Stimulated activated CD4-positive, alpha-beta T cell treated with anti-CD3 and anti-CD28 coated beads, Interleukin-1b, Interleukin-23, amount 100 ng/mL, for 4 hours (primary cell): ENCODE measurements at regions not wholly inside any gene's neighbourhood (a gene's known extent, or its start where the extent isn't known, plus 50 kb on each side); places are given as distances from the start of the nearest gene placed in this dataset.
A peak's percentile ranks its signal among the peaks of the same experiment; 100 is the strongest.
"Not testable (repeated sequence)": the region's sequence is repeated elsewhere in the genome, so short reads cannot be mapped to it uniquely, and the experiment has no call there.

ENCODE experiments used
- DNase-seq, 2 donors: peaks; one replicate each; pipeline ENCODE4 v3.0.0-alpha.2; 2020; ENCODE audit warnings: low read depth in 2 of 2

DNA sequence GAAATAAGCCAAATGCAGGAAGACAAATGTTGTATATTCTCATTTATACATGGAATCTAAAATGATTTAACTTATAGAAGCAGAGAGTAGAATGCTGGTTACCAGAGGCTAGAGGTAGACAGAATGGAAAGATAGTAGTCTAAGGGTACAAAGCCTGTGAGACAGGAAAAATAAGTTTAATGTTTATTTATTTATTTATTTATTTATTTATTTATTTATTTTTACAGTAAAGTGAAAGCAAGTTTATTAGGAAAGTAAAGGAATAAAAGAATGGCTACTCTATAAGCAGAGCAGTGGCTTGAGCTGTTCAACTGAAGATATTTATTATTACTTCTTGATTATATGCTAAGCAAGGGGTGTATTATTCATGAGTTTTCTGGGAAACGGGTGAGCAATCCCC, 203.2 kb downstream of the LAS1L start:
- DNase-seq, result no peak

DNA sequence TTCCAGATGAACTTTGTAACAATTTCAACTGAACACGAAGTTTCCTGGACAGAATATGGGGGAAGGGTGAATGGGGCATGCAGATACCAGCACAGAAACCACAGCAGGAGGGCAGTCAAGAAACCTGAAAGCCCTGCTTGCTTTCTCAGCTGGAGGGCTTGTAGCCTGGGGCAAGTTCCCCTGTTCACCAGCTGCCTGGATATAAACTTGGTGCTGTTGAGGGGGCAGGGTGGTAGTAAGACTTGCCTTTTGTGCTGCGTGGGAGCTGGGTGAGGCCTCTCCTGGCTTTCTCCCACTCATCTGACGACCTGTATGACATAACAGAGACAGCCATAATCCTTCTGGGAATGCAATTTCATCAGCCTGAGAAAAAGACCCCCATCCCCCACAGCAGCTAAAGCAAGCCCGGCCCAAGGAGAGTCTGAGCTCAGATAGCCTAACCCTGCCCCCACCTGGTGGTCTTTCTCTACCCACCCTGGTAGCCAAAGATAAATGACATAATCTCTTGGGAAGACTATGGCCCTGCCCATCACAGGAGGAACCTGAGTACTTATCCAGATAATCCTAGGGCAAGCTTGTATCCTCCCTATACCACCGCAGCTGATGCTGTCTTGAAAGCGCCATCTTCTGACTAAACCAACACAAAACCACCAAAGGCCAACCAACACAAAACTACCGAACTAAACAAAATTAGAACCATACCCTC, 234.3 kb downstream of the LAS1L start:
- no peak for DNase-seq

DNA sequence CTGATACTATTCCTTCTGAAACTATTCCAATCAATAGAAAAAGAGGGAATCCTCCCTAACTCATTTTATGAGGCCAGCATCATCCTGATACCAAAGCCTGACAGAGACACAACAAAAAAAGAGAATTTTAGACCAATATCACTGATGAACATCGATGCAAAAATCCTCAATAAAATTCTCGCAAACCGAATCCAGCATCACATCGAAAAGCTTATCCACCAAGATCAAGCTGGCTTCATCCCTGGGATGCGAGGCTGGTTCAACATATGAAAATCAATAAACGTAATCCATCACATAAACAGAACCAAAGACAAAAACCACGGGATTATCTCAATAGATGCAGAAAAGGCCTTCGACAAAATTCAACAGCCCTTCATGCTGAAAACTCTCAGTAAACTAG, 251.7 kb downstream of the LAS1L start:
- not testable (repeated sequence) for DNase-seq

- DNase-seq, result no peak
Observed at GRCh38 chrX:65273152-65273551, 261.4 kb downstream of the LAS1L start.

DNA sequence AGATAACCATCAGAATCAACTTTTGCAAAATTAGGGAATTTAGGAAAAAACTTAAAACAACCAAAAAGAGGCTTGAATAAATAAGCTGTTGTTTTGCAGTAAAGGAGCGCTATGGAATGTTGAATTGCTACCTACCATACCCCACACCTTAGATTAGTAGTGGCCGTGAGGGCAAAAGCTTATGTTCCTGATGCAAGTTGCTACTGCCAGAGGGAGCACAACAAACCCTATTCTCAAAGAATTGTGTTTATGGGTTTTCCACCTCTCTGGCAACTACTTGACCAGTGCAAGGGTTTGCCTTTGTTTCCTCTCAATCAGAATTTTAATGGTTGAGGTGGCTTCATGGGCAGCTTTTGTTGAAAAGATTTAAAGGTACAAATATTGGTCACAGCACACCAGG, 268.1 kb downstream of the LAS1L start:
- no peak for DNase-seq

- DNase-seq, result no peak
Observed at GRCh38 chrX:65253817-65254216, 277.6 kb upstream of the ZC4H2 start.

DNA sequence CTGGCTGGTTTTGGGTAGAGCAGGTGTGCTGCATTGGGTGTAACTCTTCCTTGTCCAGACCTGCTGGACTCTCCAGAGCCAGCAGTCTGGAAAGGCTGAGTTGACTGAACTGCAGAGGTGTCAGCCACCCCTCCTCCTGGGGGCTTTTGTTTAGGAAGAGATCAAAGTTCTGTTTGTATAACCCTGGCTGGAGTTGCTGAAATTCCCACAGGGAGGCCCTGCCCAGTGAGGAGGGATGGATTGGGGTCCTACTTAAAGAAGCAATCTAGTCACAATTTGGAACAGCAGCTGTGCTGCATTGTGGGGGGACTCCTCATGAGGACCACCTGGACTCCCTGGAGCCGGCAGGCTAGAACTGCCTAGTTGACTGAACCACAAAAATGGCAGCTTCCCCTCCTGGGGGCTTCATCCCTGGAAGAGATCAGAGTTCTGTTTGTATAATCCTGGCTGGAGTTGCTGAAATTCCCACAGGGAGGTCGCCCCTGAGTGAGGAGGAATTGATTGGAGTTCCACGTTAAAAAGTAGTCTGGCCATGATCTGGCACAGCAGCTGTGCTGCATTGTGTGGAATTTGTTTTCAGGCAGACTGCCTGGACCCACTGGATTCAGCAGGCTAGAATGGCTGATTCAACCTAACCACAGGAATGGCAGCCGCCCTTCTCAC, 264.9 kb upstream of the ZC4H2 start:
- no peak for DNase-seq

- no peak for DNase-seq
Observed at GRCh38 chrX:65203545-65203944, 227.3 kb upstream of the ZC4H2 start.

DNA sequence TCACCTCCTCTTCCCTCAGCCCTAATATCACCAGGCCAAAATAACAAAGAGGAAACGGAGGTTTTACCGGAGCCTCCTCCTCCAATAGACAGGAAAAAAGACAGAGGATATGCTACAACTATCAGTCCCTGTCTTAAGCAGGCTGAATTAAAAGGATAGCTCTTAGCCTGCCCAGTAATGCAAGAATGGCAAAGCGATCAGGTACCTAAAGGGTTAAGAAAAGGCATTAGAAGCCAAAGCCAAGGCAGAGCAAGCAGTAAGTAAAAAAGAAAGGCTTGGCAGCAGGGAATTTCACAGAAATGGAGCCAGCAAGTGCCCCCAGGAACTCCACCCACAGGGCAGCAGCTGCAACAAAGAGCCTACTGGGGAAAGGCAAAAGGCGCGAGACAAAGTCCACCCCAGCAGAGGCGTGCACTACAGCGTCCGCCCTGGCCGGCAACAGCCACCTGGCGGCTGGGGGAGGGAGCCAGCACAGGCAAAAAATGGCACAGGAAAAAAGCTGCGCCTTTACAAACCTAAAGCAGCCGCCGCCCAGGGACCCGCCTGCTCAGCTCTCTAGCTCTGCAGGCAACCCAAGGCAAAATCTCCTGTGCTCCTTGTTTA, 220.6 kb upstream of the ZC4H2 start:
- DNase-seq, result no peak

- no peak for DNase-seq
Observed at GRCh38 chrX:65195621-65196020, 219.4 kb upstream of the ZC4H2 start.

DNA sequence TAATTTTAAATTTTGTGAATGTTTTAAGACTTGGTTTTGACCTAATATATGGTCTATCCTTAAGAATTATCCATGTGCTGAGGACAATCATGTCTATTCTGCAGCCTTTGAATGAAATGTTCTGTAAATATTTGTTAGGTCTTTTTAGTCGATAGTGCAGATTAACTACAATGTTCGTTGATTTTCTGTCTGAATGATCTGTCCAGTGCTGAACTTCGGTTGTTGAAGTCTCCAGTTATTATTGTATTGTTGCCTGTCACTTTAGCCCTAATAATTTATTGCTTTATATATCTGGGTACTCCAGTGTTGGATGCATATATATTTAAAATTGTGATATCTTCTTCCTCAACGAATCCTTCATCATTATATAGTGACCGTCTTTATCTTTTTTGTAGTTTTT, 218.3 kb upstream of the ZC4H2 start:
- no peak for DNase-seq

GRCh38 chrX:65163325-65163724, 187.1 kb upstream of the ZC4H2 start:
- not testable (repeated sequence) for DNase-seq

- DNase-seq, result no peak
Observed at GRCh38 chrX:65148232-65148631, 172.0 kb upstream of the ZC4H2 start.

- no peak for DNase-seq
Observed at GRCh38 chrX:65136424-65136823, 160.2 kb upstream of the ZC4H2 start.

GRCh38 chrX:65127842-65128241, 151.6 kb upstream of the ZC4H2 start:
- DNase-seq, result no peak

DNA sequence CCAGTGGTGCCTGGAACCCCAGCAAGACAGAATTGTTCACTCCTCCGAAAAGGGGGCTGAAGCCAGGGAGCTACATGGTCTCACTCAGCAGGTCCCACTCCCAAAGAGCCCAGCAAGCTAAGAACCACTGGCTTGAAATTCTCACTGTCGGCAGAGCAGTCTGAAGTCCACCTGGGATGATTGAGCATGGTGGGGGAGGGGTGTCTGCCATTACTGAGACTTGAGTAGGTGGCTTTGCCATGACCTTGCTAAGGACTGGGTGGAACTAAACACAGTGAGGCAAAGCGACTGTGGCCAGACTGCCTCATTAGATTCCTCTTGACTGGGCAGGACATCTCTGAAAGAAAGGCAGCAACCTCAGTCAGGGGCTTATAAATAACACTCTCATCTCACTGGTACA, 122.6 kb upstream of the ZC4H2 start:
- DNase-seq, result no peak

GRCh38 chrX:65093658-65094057, 117.4 kb upstream of the ZC4H2 start:
- DNase-seq, result no peak

GRCh38 chrX:65073233-65073632, 97.0 kb upstream of the ZC4H2 start:
- no peak for DNase-seq

DNA sequence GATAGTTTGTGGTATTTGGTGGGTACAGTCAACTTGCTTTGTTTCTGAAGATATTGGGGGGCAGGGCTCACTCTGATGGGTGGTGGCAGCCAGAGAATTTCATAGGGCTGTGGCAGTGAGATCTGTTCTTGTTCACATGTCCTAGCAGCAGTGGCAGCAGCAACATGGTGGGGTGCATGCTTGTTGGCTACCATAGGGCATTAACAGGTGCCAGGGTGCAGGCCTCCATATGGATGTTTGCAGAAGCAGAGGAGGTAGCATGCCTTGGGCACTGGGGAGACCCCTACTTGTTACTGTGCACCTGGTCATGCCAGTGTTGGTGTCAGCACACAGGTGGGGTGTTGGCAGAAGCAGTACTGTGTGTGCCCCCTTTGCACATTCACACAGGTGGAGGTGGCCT, 96.3 kb upstream of the ZC4H2 start:
- DNase-seq, result no peak

- not testable (repeated sequence) for DNase-seq
Observed at GRCh38 chrX:65058626-65059025, 82.4 kb upstream of the ZC4H2 start.

GRCh38 chrX:65045001-65045400, 68.8 kb upstream of the ZC4H2 start:
- DNase-seq, result no peak

DNA sequence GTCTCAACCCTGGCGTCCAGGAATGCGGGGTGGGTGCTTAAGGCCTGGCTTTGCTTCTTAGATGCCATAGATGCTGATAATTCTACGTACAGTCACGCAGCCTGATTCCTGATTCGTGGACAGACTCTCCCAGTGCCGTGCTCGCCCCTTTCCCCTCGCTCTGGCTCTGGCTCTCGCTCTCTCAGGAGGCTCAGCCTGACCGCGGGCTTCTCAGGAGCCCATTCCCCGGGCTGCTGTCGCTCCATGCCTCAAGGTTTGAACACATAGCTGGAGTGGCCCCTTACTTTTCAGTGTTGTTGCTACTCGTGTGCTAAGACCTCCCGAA, 59.2 kb upstream of the ZC4H2 start:
- DNase-seq, result no peak

GRCh38 chrX:65034668-65035445, 58.6 kb upstream of the ZC4H2 start, which contains the start of gene ZC3H12B:
Gene ZC3H12B, plus strand, starts transcription at chrX:65034826.
- DNase-seq, result peak; percentile 73 to 75
